ENCODE measurements at regions not wholly inside any gene's neighbourhood (a gene's known extent, or its start where the extent isn't known, plus 50 kb on each side); places are given as distances from the start of the nearest gene placed in this dataset.

- DNase-seq = no peak
Measured at GRCh38 chr7:25895792-25896171, 256.2 kb upstream of the NFE2L3 start.

GRCh38 chr7:25897261-25897782, 254.7 kb upstream of the NFE2L3 start:
- DNase-seq = no peak

GRCh38 chr7:25900245-25900644, 251.8 kb upstream of the NFE2L3 start:
- no peak for DNase-seq

- no peak for DNase-seq
Measured at GRCh38 chr7:25900877-25901276, 251.1 kb upstream of the NFE2L3 start.

GRCh38 chr7:25901658-25902057, 250.3 kb upstream of the NFE2L3 start:
- DNase-seq = no peak

- no peak for DNase-seq
Measured at GRCh38 chr7:25906003-25906402, 246.0 kb upstream of the NFE2L3 start.

- no peak for DNase-seq
Measured at GRCh38 chr7:25906760-25907159, 245.2 kb upstream of the NFE2L3 start.

- DNase-seq = no peak
Measured at GRCh38 chr7:25907214-25907613, 244.8 kb upstream of the NFE2L3 start.

- no peak for DNase-seq
Measured at GRCh38 chr7:25907731-25908130, 244.3 kb upstream of the NFE2L3 start.

GRCh38 chr7:25908154-25908949, 243.6 kb upstream of the NFE2L3 start:
- no peak for DNase-seq

- no peak for DNase-seq
Measured at GRCh38 chr7:25911738-25912607, 240.0 kb upstream of the NFE2L3 start.

GRCh38 chr7:25913598-25914224, 238.3 kb upstream of the NFE2L3 start:
- no peak for DNase-seq

GRCh38 chr7:25918731-25919130, 233.3 kb upstream of the NFE2L3 start:
- DNase-seq = no peak

- no peak for DNase-seq
Measured at GRCh38 chr7:25922296-25922695, 229.7 kb upstream of the NFE2L3 start.

GRCh38 chr7:25923741-25924460, 228.1 kb upstream of the NFE2L3 start:
- DNase-seq = no peak

- no peak for DNase-seq
Measured at GRCh38 chr7:25926009-25926408, 226.0 kb upstream of the NFE2L3 start.

GRCh38 chr7:25926451-25926850, 225.5 kb upstream of the NFE2L3 start:
- no peak for DNase-seq

- no peak for DNase-seq
Measured at GRCh38 chr7:25926891-25927625, 224.9 kb upstream of the NFE2L3 start.

- no peak for DNase-seq
Measured at GRCh38 chr7:25927626-25927978, 224.4 kb upstream of the NFE2L3 start.

- no peak for DNase-seq
Measured at GRCh38 chr7:25928549-25929330, 223.3 kb upstream of the NFE2L3 start.

GRCh38 chr7:25929448-25929847, 222.6 kb upstream of the NFE2L3 start:
- no peak for DNase-seq
